Mesothelial cell of epicardium (in vitro differentiated cells): ENCODE measurements at regions not wholly inside any gene's neighbourhood (a gene's known extent, or its start where the extent isn't known, plus 50 kb on each side); places are given as distances from the start of the nearest gene placed in this dataset.
A peak's percentile ranks its signal among the peaks of the same experiment; 100 is the strongest.
"Not testable (repeated sequence)": the region's sequence is repeated elsewhere in the genome, so short reads cannot be mapped to it uniquely, and the experiment has no call there.

ENCODE experiments used
- DNase-seq, 2 experiments: peaks; one replicate each; pipeline ENCODE4 v3.0.0; 2021; ENCODE audit warnings: low spot score in 2 of 2; ENCODE audit not compliant: unreplicated experiment in 2 of 2
- H3K27ac Mint-ChIP-seq: 2 replicates; pipeline ENCODE4 v1.8.0; 2021; ENCODE audit warnings: mixed read lengths
- H3K27me3 Mint-ChIP-seq: 2 replicates; pipeline ENCODE4 v1.8.0; 2021; ENCODE audit warnings: low read depth, mixed read lengths
- H3K36me3 Mint-ChIP-seq: 2 replicates; pipeline ENCODE4 v1.8.0; 2021; ENCODE audit warnings: mixed read lengths
- H3K4me1 Mint-ChIP-seq: 2 replicates; pipeline ENCODE4 v1.8.0; 2021; ENCODE audit warnings: mixed read lengths
- H3K4me3 Mint-ChIP-seq: 2 replicates; pipeline ENCODE4 v1.8.0; 2021; ENCODE audit warnings: mild to moderate bottlenecking, moderate library complexity, mixed read lengths
- H3K9me3 Mint-ChIP-seq: 2 replicates; pipeline ENCODE4 v1.8.0; 2021; ENCODE audit warnings: mixed read lengths
- CTCF ChIP-seq: fragments of 200-600 bp; sonication (generic); IDR thresholded peaks from one replicate; pipeline ENCODE4 v1.5.0; 2021; ENCODE audit warnings: antibody characterized with exemption; ENCODE audit not compliant: unreplicated experiment

GRCh38 chr5:18438126-18438525 is 803.9 kb downstream of the TAF11L14 start:
- peaks cover 12% of the 10 kb centered on the region for H3K9me3 Mint-ChIP-seq
- no peaks in the 10 kb centered on the region for H3K4me1 Mint-ChIP-seq
- TF ChIP-seq CTCF: no peak
- no peaks in the 10 kb centered on the region for H3K27me3 Mint-ChIP-seq
- H3K4me3 Mint-ChIP-seq: no peak overlapping the region
- H3K27ac Mint-ChIP-seq: peak overlapping the region; percentile 68
- DNase-seq: no peak
- peaks cover 5% of the 10 kb centered on the region for H3K36me3 Mint-ChIP-seq

- DNase-seq: no peak
- no peak for TF ChIP-seq CTCF
- peaks cover 4% of the 10 kb centered on the region for H3K9me3 Mint-ChIP-seq
- H3K36me3 Mint-ChIP-seq: no peaks in the 10 kb centered on the region
- H3K27ac Mint-ChIP-seq: no peak overlapping the region
- H3K27me3 Mint-ChIP-seq: no peaks in the 10 kb centered on the region
- peaks cover 6% of the 10 kb centered on the region for H3K4me1 Mint-ChIP-seq
- no peak overlapping the region for H3K4me3 Mint-ChIP-seq
Observed at GRCh38 chr5:18455521-18455920, 821.3 kb downstream of the TAF11L14 start.

GRCh38 chr5:18457255-18457654 is 823.0 kb downstream of the TAF11L14 start:
- H3K27ac Mint-ChIP-seq: no peak overlapping the region
- H3K4me1 Mint-ChIP-seq: peaks cover 6% of the 10 kb centered on the region
- no peak overlapping the region for H3K4me3 Mint-ChIP-seq
- no peak for TF ChIP-seq CTCF
- DNase-seq: no peak
- no peaks in the 10 kb centered on the region for H3K36me3 Mint-ChIP-seq
- peaks cover 4% of the 10 kb centered on the region for H3K9me3 Mint-ChIP-seq
- no peaks in the 10 kb centered on the region for H3K27me3 Mint-ChIP-seq

GRCh38 chr5:18461766-18462165 is 827.5 kb downstream of the TAF11L14 start:
- Mint-ChIP-seq H3K9me3 (peaks cover 4% of the 10 kb centered on the region), H3K4me1 (peaks cover 13% of the 10 kb centered on the region), H3K4me3 (no peak overlapping the region), H3K27ac (no peak overlapping the region), H3K36me3 (no peaks in the 10 kb centered on the region), H3K27me3 (no peaks in the 10 kb centered on the region)
- no peak for DNase-seq
- no peak for TF ChIP-seq CTCF

GRCh38 chr5:18465833-18466681 is 831.8 kb downstream of the TAF11L14 start:
- Mint-ChIP-seq H3K4me3 (no peak overlapping the region), H3K27me3 (no peaks in the 10 kb centered on the region), H3K27ac (no peak overlapping the region), H3K4me1 (peaks cover 12% of the 10 kb centered on the region), H3K36me3 (no peaks in the 10 kb centered on the region), H3K9me3 (no peaks in the 10 kb centered on the region)
- peak; percentile 47 for TF ChIP-seq CTCF
- DNase-seq: peak; percentile 20 to 55

- Mint-ChIP-seq H3K27ac (no peak overlapping the region), H3K4me1 (peaks cover 12% of the 10 kb centered on the region), H3K27me3 (no peaks in the 10 kb centered on the region), H3K9me3 (peaks cover 5% of the 10 kb centered on the region), H3K36me3 (no peaks in the 10 kb centered on the region), H3K4me3 (no peak overlapping the region)
- no peak for DNase-seq
- no peak for TF ChIP-seq CTCF
Observed at GRCh38 chr5:18466731-18467130, 832.5 kb downstream of the TAF11L14 start.

- H3K36me3 Mint-ChIP-seq, H3K27me3 Mint-ChIP-seq: not testable (repeated sequence)
Observed at GRCh38 chr5:18471791-18472190, 837.5 kb downstream of the TAF11L14 start.

More at GRCh38 chr5:18471791-18472190, 837.5 kb downstream of the TAF11L14 start:
- DNase-seq, H3K27ac Mint-ChIP-seq, H3K9me3 Mint-ChIP-seq, H3K4me1 Mint-ChIP-seq, H3K4me3 Mint-ChIP-seq: not testable (repeated sequence)
